GM12891 (cell line): ENCODE measurements at regions not wholly inside any gene's neighbourhood (a gene's known extent, or its start where the extent isn't known, plus 50 kb on each side); places are given as distances from the start of the nearest gene placed in this dataset.

Source experiments
- POLR2A ChIP-seq: IDR thresholded peaks from 2 replicates; pipeline ENCODE4 v1.6.1; 2011; ENCODE audit warnings: low read depth, low read length, control low read depth
- POLR2AphosphoS5 ChIP-seq: IDR thresholded peaks from 2 replicates; pipeline ENCODE4 v1.6.1; 2011; ENCODE audit warnings: low read depth, low read length, control low read depth
- POU2F2 ChIP-seq: IDR thresholded peaks from 2 replicates; pipeline ENCODE4 v1.6.1; 2011; ENCODE audit warnings: low read depth, mild to moderate bottlenecking, control low read depth, low read length, moderate library complexity
- SPI1 ChIP-seq: IDR thresholded peaks from 2 replicates; pipeline ENCODE4 v1.6.1; 2011; ENCODE audit warnings: low read depth, low read length, control low read depth

DNA sequence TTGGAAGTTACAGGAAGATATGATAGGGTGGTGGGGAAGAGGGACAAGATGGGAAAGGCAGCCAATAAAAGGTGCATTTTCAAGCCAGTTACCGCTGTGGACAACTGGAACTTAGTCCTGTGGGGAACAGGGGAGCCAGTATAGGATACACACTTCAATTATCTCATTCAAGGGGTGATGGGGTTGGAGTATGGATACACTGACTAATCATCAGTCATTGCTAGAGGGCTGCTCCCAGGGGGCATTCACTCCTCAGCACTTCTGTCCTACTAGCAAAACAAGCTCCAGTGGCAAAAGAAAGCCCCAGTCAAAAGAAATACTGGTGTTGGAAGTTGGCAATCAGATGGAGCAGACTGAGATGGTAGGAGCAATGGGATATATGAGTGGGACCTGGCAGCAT is 183.4 kb upstream of the GADL1 start:
- TF ChIP-seq POLR2AphosphoS5 (no peak), POU2F2 (no peak), POLR2A (no peak), SPI1 (no peak)
